Ovary (tissue), 7 donors: ENCODE measurements at regions not wholly inside any gene's neighbourhood (a gene's known extent, or its start where the extent isn't known, plus 50 kb on each side); places are given as distances from the start of the nearest gene placed in this dataset.
"Not testable (repeated sequence)": the region's sequence is repeated elsewhere in the genome, so short reads cannot be mapped to it uniquely, and the experiment has no call there.

Experiments
- DNase-seq, 5 donors: peaks; one replicate each; pipeline ENCODE4 v3.0.0-alpha.2; 2019 to 2020
- H3K27ac ChIP-seq, 2 donors: fragments of 200-600 bp; one replicate each; pipeline versions ENCODE4 v1.5.1 to v1.8.0; 2019 to 2022
- H3K27me3 ChIP-seq: fragments of 200-600 bp; one replicate; pipeline ENCODE4 v1.8.0; 2022
- H3K36me3 ChIP-seq: fragments of 200-600 bp; sonication (generic); one replicate; pipeline ENCODE4 v1.5.1; 2019
- H3K4me1 ChIP-seq: one replicate; pipeline ENCODE4 v1.8.1; 2013; ENCODE audit warnings: mild to moderate bottlenecking, moderate library complexity; ENCODE audit not compliant: insufficient read depth
- H3K4me3 ChIP-seq: fragments of 200-600 bp; sonication (generic); one replicate; pipeline ENCODE4 v1.5.1; 2017
- H3K9me3 ChIP-seq, 2 donors: fragments of 200-600 bp in 1 of 2; sonication (generic) in 1 of 2; one replicate each; pipeline versions ENCODE4 v1.5.1 to v1.8.1; 2013 to 2019; ENCODE audit warnings: mild to moderate bottlenecking in 1 of 2, moderate library complexity in 1 of 2
- CTCF ChIP-seq, 3 donors: fragments of 450-650 bp in 2 of 3; fragments of 200-600 bp in 1 of 3; IDR thresholded peaks; one replicate each; pipeline versions ENCODE4 v1.5.1 to v1.8.0; 2016 to 2022; ENCODE audit warnings: antibody characterized with exemption in 3 of 3, mild to moderate bottlenecking in 1 of 3
- EP300 ChIP-seq: sonication (generic); formaldehyde crosslinking; IDR thresholded peaks from one replicate; pipeline ENCODE4 v1.6.1; 2017; ENCODE audit warnings: antibody characterized with exemption
- POLR2A ChIP-seq: fragments of 450-650 bp; IDR thresholded peaks from one replicate; pipeline ENCODE4 v1.6.1; 2017; ENCODE audit warnings: antibody characterized with exemption, mild to moderate bottlenecking, moderate library complexity
- WGBS, 3 donors: extraction: QIAGEN DNeasy Blood & Tissue Kit in 1 of 3; methylation state at CpG; one replicate each; pipeline versions ENCODE4 v1.1.5 to v1.1.7; 2013 to 2017; 5-methylcytosine and 5-hydroxymethylcytosine counted together
- intact Hi-C, 4 donors: fragments of 100-400 bp; cut with DNase I; formaldehyde crosslinking; loops; one replicate each; pipeline versions ENCODE4 v1.11.0 to v1.15.1; 2022 to 2023
- donor health status: DM: no; HTN: no; CAD: no; lungs with moderate emphysema.
- donor health status: DM: no; HTN: no; CAD: no.
- donor health status: Bipolar disorder and iron deficiency.
- donor health status: DM: no; HTN: no; CAD: no.
- donor health status: DM: yes; HTN: yes; CAD: no.

DNA sequence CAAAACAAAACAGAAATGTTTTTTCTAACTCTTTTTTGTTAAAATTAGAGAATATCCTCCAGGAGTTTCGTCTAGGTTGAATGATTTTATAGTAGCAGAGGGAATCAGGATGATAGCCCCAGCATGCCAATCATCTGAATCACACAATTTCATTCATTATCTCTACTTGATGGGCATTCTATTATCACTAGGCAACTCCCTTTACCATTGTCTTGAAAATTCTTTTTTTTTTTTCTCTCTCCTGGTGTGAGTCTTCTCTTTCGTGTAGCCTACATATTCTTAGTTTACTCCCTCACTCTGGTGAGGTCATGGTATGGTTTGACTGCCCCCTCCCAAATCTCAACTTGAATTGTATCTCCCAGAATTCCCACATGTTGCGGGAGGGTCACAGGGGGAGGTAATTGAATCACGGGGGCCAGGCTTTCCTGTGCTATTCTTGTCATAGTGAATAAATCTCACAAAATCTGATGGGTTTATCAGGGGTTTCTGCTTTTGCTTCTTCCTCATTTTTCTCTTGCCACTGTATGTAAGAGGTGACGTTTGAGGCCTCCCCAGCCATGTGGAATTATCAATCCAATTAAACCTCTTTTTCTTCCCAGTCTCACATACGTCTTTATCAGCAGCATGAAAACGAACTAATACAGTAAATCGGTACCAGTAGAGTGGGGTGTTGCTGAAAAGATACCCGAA, 105.0 kb downstream of the OTUD1 start:
- WGBS, 3 donors = 64 to 69% (median 65%) methylated on average over 9 of the region's 9 CpGs
- no peaks in the 10 kb centered on the region for H3K9me3 ChIP-seq
- H3K4me1 ChIP-seq = no peaks in the 10 kb centered on the region
- intact Hi-C loops = no loop called here
- no peaks in the 10 kb centered on the region for H3K27me3 ChIP-seq
- no peak overlapping the region for H3K27ac ChIP-seq
- no peaks in the 10 kb centered on the region for H3K36me3 ChIP-seq
- DNase-seq = no peak
- TF ChIP-seq EP300 (no peak), CTCF (IDR thresholded peaks at IDR 0.05) (no peak), POLR2A (no peak)
- no peak overlapping the region for H3K4me3 ChIP-seq

DNA sequence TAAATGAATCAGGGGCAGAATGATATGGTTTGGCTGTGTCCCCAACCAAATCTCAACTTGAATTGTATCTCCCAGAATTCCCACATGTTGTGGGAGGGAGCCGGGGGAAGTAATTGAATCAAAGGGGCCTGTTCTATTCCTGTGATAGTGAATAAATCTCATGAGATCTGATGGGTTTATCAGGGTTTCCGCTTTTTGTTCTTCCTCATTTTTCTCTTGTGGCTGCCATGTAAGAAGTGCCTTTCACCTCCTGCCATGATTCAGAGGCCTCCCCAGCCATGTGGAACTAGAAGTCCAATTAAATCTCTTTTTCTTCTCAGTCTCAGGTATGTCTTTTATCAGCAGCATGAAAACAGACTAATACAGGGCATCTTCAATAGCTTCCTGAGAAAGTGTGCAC, 107.0 kb downstream of the OTUD1 start:
- intact Hi-C loops, H3K9me3 ChIP-seq, H3K36me3 ChIP-seq, H3K27ac ChIP-seq, H3K4me3 ChIP-seq, DNase-seq, H3K27me3 ChIP-seq, H3K4me1 ChIP-seq: not testable (repeated sequence)
- WGBS, 3 donors = 79 to 85% (median 82%) methylated on average over 2 of the region's 2 CpGs

DNA sequence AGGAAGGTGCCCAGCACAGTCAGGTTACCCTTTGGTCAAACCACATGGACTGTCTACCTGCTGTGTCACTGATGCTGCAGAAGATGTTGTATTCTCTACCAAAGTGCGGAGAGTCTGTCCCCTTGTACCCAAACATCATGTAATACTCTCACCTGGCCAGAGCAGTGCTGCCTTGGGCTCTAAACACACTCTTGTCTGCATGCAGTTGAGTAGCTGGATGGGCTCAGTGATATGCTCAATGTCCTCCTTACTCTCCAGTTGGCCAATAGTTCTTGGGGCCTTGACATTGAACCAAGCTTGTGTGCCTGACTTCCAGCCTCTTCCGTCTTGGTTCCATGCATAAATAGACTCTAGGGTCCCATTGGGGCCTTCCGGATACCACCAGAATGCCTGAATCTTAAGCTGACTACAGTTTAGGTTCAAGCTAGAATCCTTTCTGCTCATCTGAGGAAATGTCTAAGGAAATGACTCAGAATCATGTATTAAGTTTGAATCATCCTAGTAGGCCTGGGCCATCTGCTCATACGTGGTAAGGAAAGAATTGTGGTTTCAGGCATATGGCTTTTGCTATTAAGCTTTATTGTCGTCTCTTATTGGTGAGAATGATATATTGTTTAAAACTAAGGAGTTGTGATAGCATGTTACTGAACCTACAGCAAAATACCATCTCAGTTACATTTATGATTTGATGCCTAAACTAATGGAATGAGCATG, 118.0 kb downstream of the OTUD1 start:
- Histone ChIP-seq H3K4me3 (no peak overlapping the region), H3K36me3 (no peaks in the 10 kb centered on the region), H3K4me1 (no peaks in the 10 kb centered on the region), H3K9me3 (no peaks in the 10 kb centered on the region), H3K27ac (no peak overlapping the region), H3K27me3 (no peaks in the 10 kb centered on the region)
- no peak for TF ChIP-seq POLR2A
- no peak for TF ChIP-seq EP300
- no peak for TF ChIP-seq CTCF (IDR thresholded peaks at IDR 0.05)
- WGBS, 3 donors = 80 to 86% (median 82%) methylated on average over 5 of the region's 5 CpGs
- DNase-seq = no peak
- intact Hi-C loops = no loop called here

- no peak overlapping the region for H3K4me3 ChIP-seq
- TF ChIP-seq CTCF (IDR thresholded peaks at IDR 0.05) (no peak), POLR2A (no peak), EP300 (no peak)
- H3K4me1 ChIP-seq = no peaks in the 10 kb centered on the region
- H3K9me3 ChIP-seq = peaks cover 0 to 3% of the 10 kb centered on the region in 2 donors
- H3K27me3 ChIP-seq = no peaks in the 10 kb centered on the region
- intact Hi-C loops = no loop called here
- 67 to 76% (median 75%) methylated on average over 4 of the region's 4 CpGs for WGBS, 3 donors
- H3K36me3 ChIP-seq = no peaks in the 10 kb centered on the region
- H3K27ac ChIP-seq = no peak overlapping the region
- no peak for DNase-seq
These were observed 118.9 kb downstream of the OTUD1 start for GRCh38 chr10:23557777-23558176.

DNA sequence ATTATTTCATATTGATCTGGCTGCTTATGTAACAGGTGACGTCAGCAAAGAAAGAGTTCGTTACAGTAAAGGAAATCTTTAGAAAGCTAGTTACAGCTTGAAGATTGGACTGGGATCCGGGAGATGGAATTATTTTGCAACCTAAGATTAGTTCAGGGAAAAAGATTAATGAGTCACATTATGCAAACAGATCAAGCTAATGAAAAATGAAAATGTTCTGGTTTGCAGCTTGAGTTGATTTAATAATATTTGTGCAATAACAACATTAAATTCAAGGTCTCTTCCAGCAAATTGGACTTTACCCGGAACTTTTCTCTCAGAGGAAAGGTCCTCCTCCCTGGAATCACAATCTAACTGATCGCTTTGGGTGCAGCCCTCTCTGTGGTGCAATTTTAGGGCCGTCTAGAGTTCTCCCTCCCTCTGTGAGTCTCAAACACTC, 119.5 kb downstream of the OTUD1 start:
- WGBS, 3 donors = 27 to 42% (median 28%) methylated on average over 6 of the region's 6 CpGs
- TF ChIP-seq POLR2A = no peak
- no peak for TF ChIP-seq CTCF (IDR thresholded peaks at IDR 0.05)
- TF ChIP-seq EP300 = no peak

More for the DNA sequence above, 119.5 kb downstream of the OTUD1 start:
- H3K27ac ChIP-seq = no peak overlapping the region
- H3K4me1 ChIP-seq = no peaks in the 10 kb centered on the region
- no peak overlapping the region for H3K4me3 ChIP-seq
- intact Hi-C loops = no loop called here
- DNase-seq = no peak
- H3K9me3 ChIP-seq = peaks cover 0 to 3% of the 10 kb centered on the region in 2 donors
- no peaks in the 10 kb centered on the region for H3K36me3 ChIP-seq
- no peaks in the 10 kb centered on the region for H3K27me3 ChIP-seq
